ENCODE measurements at regions not wholly inside any gene's neighbourhood (a gene's known extent, or its start where the extent isn't known, plus 50 kb on each side); places are given as distances from the start of the nearest gene placed in this dataset.
A peak's percentile ranks its signal among the peaks of the same experiment; 100 is the strongest.
"Not testable (repeated sequence)": the region's sequence is repeated elsewhere in the genome, so short reads cannot be mapped to it uniquely, and the experiment has no call there.

- H3K4me3 ChIP-seq (ENCODE audit: low read depth in 1 of 2, low read length in 2 of 2) = no peak overlapping the region
Observed at GRCh38 chr21:38639571-38640354, 141.5 kb upstream of the ERG start.

DNA sequence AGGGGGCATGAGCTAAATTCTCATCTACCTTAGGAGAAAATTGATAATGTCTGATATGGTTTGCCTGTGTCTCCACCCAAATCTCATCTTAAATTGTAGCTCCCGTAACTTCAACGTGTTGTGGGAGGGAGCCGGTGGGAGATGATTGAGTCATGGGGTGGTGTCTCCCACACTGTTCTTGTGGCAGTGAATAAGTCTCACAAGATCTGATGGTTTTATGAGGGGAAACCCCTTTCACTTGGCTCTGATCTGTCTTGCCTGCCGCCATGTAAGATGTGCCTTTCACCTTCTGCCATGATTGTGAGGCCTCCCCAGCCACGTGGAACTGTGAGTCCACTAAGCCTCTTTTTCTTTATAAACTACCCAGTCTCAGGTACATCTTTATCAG, 142.1 kb upstream of the ERG start:
- not testable (repeated sequence) for H3K36me3 ChIP-seq (ENCODE audit: insufficient read depth, low read length); H3K27ac ChIP-seq (ENCODE audit: low read length); H3K79me2 ChIP-seq (ENCODE audit: insufficient read depth, low read length); H3K4me3 ChIP-seq (ENCODE audit: low read depth in 1 of 2, low read length in 2 of 2); H3K9ac ChIP-seq (ENCODE audit: low read depth, low read length); ATAC-seq (ENCODE audit: insufficient read depth, low read depth); H3K9me3 ChIP-seq (ENCODE audit: insufficient read depth, low read length, severe bottlenecking); H3K4me1 ChIP-seq (ENCODE audit: insufficient read depth, low read length); DNase-seq; H2AFZ ChIP-seq (ENCODE audit: low read depth, low read length); H4K20me1 ChIP-seq (ENCODE audit: insufficient read depth, low read length); H3K4me2 ChIP-seq (ENCODE audit: insufficient read depth, low read length)
- H3K27me3 ChIP-seq (ENCODE audit: insufficient read depth, low read length, poor library complexity) = peaks cover 12% of the 10 kb centered on the region

More at GRCh38 chr21:38639571-38640354, 141.5 kb upstream of the ERG start:
- peak overlapping the region; percentile 24; the same call in 1 of the 2 replicates for H3K4me2 ChIP-seq (ENCODE audit: insufficient read depth, low read length)
- H3K27ac ChIP-seq (ENCODE audit: low read length) = no peak overlapping the region
- H3K27me3 ChIP-seq (ENCODE audit: insufficient read depth, low read length, poor library complexity) = peaks cover 12% of the 10 kb centered on the region
- H3K4me1 ChIP-seq (ENCODE audit: insufficient read depth, low read length) = no peaks in the 10 kb centered on the region
- H3K9me3 ChIP-seq (ENCODE audit: insufficient read depth, low read length, severe bottlenecking) = peaks cover 7% of the 10 kb centered on the region
- no peaks in the 10 kb centered on the region for H3K36me3 ChIP-seq (ENCODE audit: insufficient read depth, low read length)
- TF ChIP-seq EZH2 (IDR thresholded peaks at IDR 0.05; ENCODE audit: borderline replicate concordance, low read depth, low read length, severe bottlenecking) (no peak), CTCF (IDR thresholded peaks at IDR 0.05; ENCODE audit: borderline replicate concordance, extremely low read depth, low read length, poor library complexity, severe bottlenecking) (no peak)
- no peak overlapping the region for H2AFZ ChIP-seq (ENCODE audit: low read depth, low read length)
- no peaks in the 10 kb centered on the region for H3K79me2 ChIP-seq (ENCODE audit: insufficient read depth, low read length)
- DNase-seq (no peak), ATAC-seq (ENCODE audit: insufficient read depth, low read depth) (no peak; the same call in 2 of the 3 replicates)
- H4K20me1 ChIP-seq (ENCODE audit: insufficient read depth, low read length) = no peaks in the 10 kb centered on the region
- H3K9ac ChIP-seq (ENCODE audit: low read depth, low read length) = no peak overlapping the region

DNA sequence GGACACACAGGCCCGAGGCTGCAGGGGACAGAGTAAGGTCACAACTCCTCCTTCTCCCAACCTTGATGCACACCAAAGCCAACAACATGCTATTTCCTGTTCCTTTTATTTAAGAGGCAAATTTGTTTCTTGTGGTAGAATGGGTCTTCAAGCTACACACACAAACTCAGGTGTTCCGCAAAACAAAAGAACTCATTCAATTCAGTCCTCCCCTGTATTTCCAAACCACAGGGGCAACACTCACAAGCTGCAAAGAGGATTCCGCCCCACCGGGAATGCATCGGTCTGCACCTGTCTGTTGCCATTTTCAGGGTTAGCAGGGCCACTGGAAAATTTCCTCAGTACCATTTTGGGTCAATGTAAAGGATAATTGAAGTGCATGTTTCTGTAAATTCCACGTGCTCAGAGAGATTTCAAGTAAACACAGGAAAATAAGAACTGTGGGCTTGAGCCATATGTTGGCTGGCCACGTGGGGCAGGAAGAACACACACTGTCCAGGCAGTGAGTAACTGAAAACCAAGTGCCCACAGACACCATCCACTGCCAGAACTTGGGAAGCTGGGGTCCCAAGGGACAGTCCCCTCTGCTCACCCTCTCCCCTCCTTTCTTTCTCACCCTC, 145.2 kb upstream of the ERG start:
- H3K4me1 ChIP-seq (ENCODE audit: insufficient read depth, low read length) = no peaks in the 10 kb centered on the region
- H3K27me3 ChIP-seq (ENCODE audit: insufficient read depth, low read length, poor library complexity) = peaks cover 33% of the 10 kb centered on the region
- H3K27ac ChIP-seq (ENCODE audit: low read length) = no peak overlapping the region
- no peaks in the 10 kb centered on the region for H3K9me3 ChIP-seq (ENCODE audit: insufficient read depth, low read length, severe bottlenecking)
- no peaks in the 10 kb centered on the region for H3K79me2 ChIP-seq (ENCODE audit: insufficient read depth, low read length)
- ATAC-seq (ENCODE audit: insufficient read depth, low read depth) (0 out of 3 replicates have a peak, but pooled peaks have one; percentile 24), DNase-seq (no peak)
- no peaks in the 10 kb centered on the region for H3K36me3 ChIP-seq (ENCODE audit: insufficient read depth, low read length)
- H4K20me1 ChIP-seq (ENCODE audit: insufficient read depth, low read length) = no peaks in the 10 kb centered on the region
- no peak overlapping the region for H3K9ac ChIP-seq (ENCODE audit: low read depth, low read length)
- no peak overlapping the region for H3K4me2 ChIP-seq (ENCODE audit: insufficient read depth, low read length)
- H2AFZ ChIP-seq (ENCODE audit: low read depth, low read length) = no peak overlapping the region
- no peak for TF ChIP-seq EZH2 (IDR thresholded peaks at IDR 0.05; ENCODE audit: borderline replicate concordance, low read depth, low read length, severe bottlenecking)
- no peak overlapping the region for H3K4me3 ChIP-seq (ENCODE audit: low read depth in 1 of 2, low read length in 2 of 2)

GRCh38 chr21:38645282-38645681, 147.0 kb upstream of the ERG start:
- TF ChIP-seq CTCF (IDR thresholded peaks at IDR 0.05; ENCODE audit: borderline replicate concordance, extremely low read depth, low read length, poor library complexity, severe bottlenecking) (no peak), EZH2 (IDR thresholded peaks at IDR 0.05; ENCODE audit: borderline replicate concordance, low read depth, low read length, severe bottlenecking) (no peak)
- H2AFZ ChIP-seq (ENCODE audit: low read depth, low read length) = no peak overlapping the region

More at GRCh38 chr21:38645282-38645681, 147.0 kb upstream of the ERG start:
- Histone ChIP-seq H3K79me2 (ENCODE audit: insufficient read depth, low read length) (no peaks in the 10 kb centered on the region), H3K4me1 (ENCODE audit: insufficient read depth, low read length) (no peaks in the 10 kb centered on the region), H3K4me2 (ENCODE audit: insufficient read depth, low read length) (no peak overlapping the region), H4K20me1 (ENCODE audit: insufficient read depth, low read length) (no peaks in the 10 kb centered on the region), H3K4me3 (ENCODE audit: low read depth in 1 of 2, low read length in 2 of 2) (no peak overlapping the region), H3K9ac (ENCODE audit: low read depth, low read length) (no peak overlapping the region), H3K27ac (ENCODE audit: low read length) (no peak overlapping the region), H3K9me3 (ENCODE audit: insufficient read depth, low read length, severe bottlenecking) (no peaks in the 10 kb centered on the region), H3K36me3 (ENCODE audit: insufficient read depth, low read length) (no peaks in the 10 kb centered on the region), H3K27me3 (ENCODE audit: insufficient read depth, low read length, poor library complexity) (peaks cover 37% of the 10 kb centered on the region)
- DNase-seq (no peak), ATAC-seq (ENCODE audit: insufficient read depth, low read depth) (no peak)

All from DND-41 (cell line).